ENCODE measurements at regions not wholly inside any gene's neighbourhood (a gene's known extent, or its start where the extent isn't known, plus 50 kb on each side); places are given as distances from the start of the nearest gene placed in this dataset.

GRCh38 chr7:115085421-115085820 lies 163.5 kb downstream of the MDFIC start:
- H3K27me3 Mint-ChIP-seq: no peaks in the 10 kb centered on the region
- H3K4me1 Mint-ChIP-seq: peaks cover 0 to 5% (median 3%) of the 10 kb centered on the region in 4 donors

GRCh38 chr7:115083935-115084334 lies 162.0 kb downstream of the MDFIC start:
- H3K27me3 Mint-ChIP-seq: no peaks in the 10 kb centered on the region

More at GRCh38 chr7:115085421-115085820, 163.5 kb downstream of the MDFIC start:
- DNase-seq: no peak
- Mint-ChIP-seq H3K4me3 (no peak overlapping the region), H3K36me3 (no peaks in the 10 kb centered on the region), H3K9me3 (peaks cover 0 to 5% (median 0%) of the 10 kb centered on the region in 8 donors), H3K27ac (peak overlapping the region in 1 of 7 donors; percentile 18)
- Histone ChIP-seq H3K27me3 (ENCODE audit: insufficient read depth, low read length) (no peaks in the 10 kb centered on the region), H3K27ac (ENCODE audit: low read depth, low read length) (no peak overlapping the region), H3K36me3 (ENCODE audit: insufficient read depth, low read length) (no peaks in the 10 kb centered on the region), H3K4me3 (ENCODE audit: low read length in 2 of 2) (no peak overlapping the region), H3K9me3 (ENCODE audit: control insufficient read depth in 1 of 2, low read length in 2 of 2) (no peaks in the 10 kb centered on the region), H3K4me1 (ENCODE audit: insufficient read depth, low read length) (no peaks in the 10 kb centered on the region)
- POLR2A ChIA-PET (ENCODE audit: partially characterized antibody): no interaction called here
- CTCF ChIA-PET (ENCODE audit: partially characterized antibody): no interaction called here
- intact Hi-C loops (cut with micrococcal nuclease): no loop called here

GRCh38 chr7:115081772-115082171 lies 159.9 kb downstream of the MDFIC start:
- no peaks in the 10 kb centered on the region for H3K27me3 Mint-ChIP-seq
- H3K36me3 Mint-ChIP-seq: peaks cover 0 to 3% of the 10 kb centered on the region in 2 donors
- intact Hi-C loops (cut with micrococcal nuclease): no loop called here
- Histone ChIP-seq H3K9me3 (ENCODE audit: control insufficient read depth in 1 of 2, low read length in 2 of 2) (no peaks in the 10 kb centered on the region), H3K27me3 (ENCODE audit: insufficient read depth, low read length) (no peaks in the 10 kb centered on the region), H3K4me1 (ENCODE audit: insufficient read depth, low read length) (no peaks in the 10 kb centered on the region), H3K27ac (ENCODE audit: low read depth, low read length) (no peak overlapping the region), H3K36me3 (ENCODE audit: insufficient read depth, low read length) (no peaks in the 10 kb centered on the region), H3K4me3 (ENCODE audit: low read length in 2 of 2) (no peak overlapping the region)
- CTCF ChIA-PET (ENCODE audit: partially characterized antibody): no interaction called here
- peaks cover 0 to 5% (median 0%) of the 10 kb centered on the region in 8 donors for H3K9me3 Mint-ChIP-seq
- POLR2A ChIA-PET (ENCODE audit: partially characterized antibody): no interaction called here
- DNase-seq: no peak
- no peak overlapping the region for H3K4me3 Mint-ChIP-seq
- H3K4me1 Mint-ChIP-seq: peaks cover 0 to 5% (median 3%) of the 10 kb centered on the region in 4 donors
- H3K27ac Mint-ChIP-seq: no peak overlapping the region

More at GRCh38 chr7:115083935-115084334, 162.0 kb downstream of the MDFIC start:
- H3K27me3 ChIP-seq (ENCODE audit: insufficient read depth, low read length): no peaks in the 10 kb centered on the region
- no peak overlapping the region for H3K27ac ChIP-seq (ENCODE audit: low read depth, low read length)
- H3K36me3 ChIP-seq (ENCODE audit: insufficient read depth, low read length): no peaks in the 10 kb centered on the region
- Mint-ChIP-seq H3K27ac (no peak overlapping the region), H3K4me3 (no peak overlapping the region), H3K9me3 (peaks cover 0 to 5% (median 0%) of the 10 kb centered on the region in 8 donors), H3K36me3 (no peaks in the 10 kb centered on the region), H3K4me1 (peaks cover 0 to 4% (median 2%) of the 10 kb centered on the region in 4 donors)
- POLR2A ChIA-PET (ENCODE audit: partially characterized antibody): no interaction called here
- DNase-seq: no peak
- no peaks in the 10 kb centered on the region for H3K4me1 ChIP-seq (ENCODE audit: insufficient read depth, low read length)
- no peak overlapping the region for H3K4me3 ChIP-seq (ENCODE audit: low read length in 2 of 2)
- CTCF ChIA-PET (ENCODE audit: partially characterized antibody): no interaction called here
- no peaks in the 10 kb centered on the region for H3K9me3 ChIP-seq (ENCODE audit: control insufficient read depth in 1 of 2, low read length in 2 of 2)
- intact Hi-C loops (cut with micrococcal nuclease): no loop called here

GRCh38 chr7:115078851-115079250 lies 157.0 kb downstream of the MDFIC start:
- no peak overlapping the region for H3K27ac Mint-ChIP-seq
- Histone ChIP-seq H3K4me3 (ENCODE audit: low read length in 2 of 2) (no peak overlapping the region), H3K27me3 (ENCODE audit: insufficient read depth, low read length) (no peaks in the 10 kb centered on the region), H3K4me1 (ENCODE audit: insufficient read depth, low read length) (no peaks in the 10 kb centered on the region), H3K36me3 (ENCODE audit: insufficient read depth, low read length) (no peaks in the 10 kb centered on the region), H3K27ac (ENCODE audit: low read depth, low read length) (no peak overlapping the region), H3K9me3 (ENCODE audit: control insufficient read depth in 1 of 2, low read length in 2 of 2) (no peaks in the 10 kb centered on the region)
- CTCF ChIA-PET (ENCODE audit: partially characterized antibody): no interaction called here
- no peak overlapping the region for H3K4me3 Mint-ChIP-seq
- no peak for DNase-seq
- no peaks in the 10 kb centered on the region for H3K27me3 Mint-ChIP-seq
- H3K4me1 Mint-ChIP-seq: peaks cover 0 to 5% (median 3%) of the 10 kb centered on the region in 4 donors
- peaks cover 0 to 9% of the 10 kb centered on the region in 2 donors for H3K36me3 Mint-ChIP-seq
- POLR2A ChIA-PET (ENCODE audit: partially characterized antibody): no interaction called here
- H3K9me3 Mint-ChIP-seq: peaks cover 0 to 4% (median 0%) of the 10 kb centered on the region in 8 donors
- intact Hi-C loops (cut with micrococcal nuclease): no loop called here

GRCh38 chr7:115078386-115078785 lies 156.5 kb downstream of the MDFIC start:
- Histone ChIP-seq H3K4me1 (ENCODE audit: insufficient read depth, low read length) (no peaks in the 10 kb centered on the region), H3K4me3 (ENCODE audit: low read length in 2 of 2) (no peak overlapping the region), H3K27ac (ENCODE audit: low read depth, low read length) (no peak overlapping the region), H3K9me3 (ENCODE audit: control insufficient read depth in 1 of 2, low read length in 2 of 2) (no peaks in the 10 kb centered on the region), H3K36me3 (ENCODE audit: insufficient read depth, low read length) (no peaks in the 10 kb centered on the region), H3K27me3 (ENCODE audit: insufficient read depth, low read length) (no peaks in the 10 kb centered on the region)
- Mint-ChIP-seq H3K9me3 (peaks cover 0 to 4% (median 0%) of the 10 kb centered on the region in 8 donors), H3K27ac (no peak overlapping the region), H3K36me3 (peaks cover 0 to 9% of the 10 kb centered on the region in 2 donors), H3K27me3 (no peaks in the 10 kb centered on the region), H3K4me3 (no peak overlapping the region), H3K4me1 (peaks cover 0 to 5% (median 3%) of the 10 kb centered on the region in 4 donors)
- intact Hi-C loops (cut with micrococcal nuclease): no loop called here
- CTCF ChIA-PET (ENCODE audit: partially characterized antibody): no interaction called here
- no peak for DNase-seq
- POLR2A ChIA-PET (ENCODE audit: partially characterized antibody): no interaction called here

- Histone ChIP-seq H3K4me3 (ENCODE audit: low read length in 2 of 2) (no peak overlapping the region), H3K36me3 (ENCODE audit: insufficient read depth, low read length) (no peaks in the 10 kb centered on the region), H3K27ac (ENCODE audit: low read depth, low read length) (no peak overlapping the region), H3K4me1 (ENCODE audit: insufficient read depth, low read length) (no peaks in the 10 kb centered on the region), H3K27me3 (ENCODE audit: insufficient read depth, low read length) (no peaks in the 10 kb centered on the region), H3K9me3 (ENCODE audit: control insufficient read depth in 1 of 2, low read length in 2 of 2) (no peaks in the 10 kb centered on the region)
- no peaks in the 10 kb centered on the region for H3K27me3 Mint-ChIP-seq
- intact Hi-C loops (cut with micrococcal nuclease): no loop called here
- POLR2A ChIA-PET (ENCODE audit: partially characterized antibody): no interaction called here
- no peak for DNase-seq
- H3K4me1 Mint-ChIP-seq: peaks cover 0 to 4% (median 2%) of the 10 kb centered on the region in 4 donors
- CTCF ChIA-PET (ENCODE audit: partially characterized antibody): no interaction called here
- H3K9me3 Mint-ChIP-seq: peaks cover 0 to 3% (median 0%) of the 10 kb centered on the region in 8 donors
- H3K4me3 Mint-ChIP-seq: no peak overlapping the region
- no peak overlapping the region for H3K27ac Mint-ChIP-seq
- no peaks in the 10 kb centered on the region for H3K36me3 Mint-ChIP-seq
Observed at GRCh38 chr7:115070311-115070710, 148.4 kb downstream of the MDFIC start.

All from CD4-positive, alpha-beta memory T cell (primary cell).